Activated T-helper 17 cell treated with anti-CD3 and anti-CD28 coated beads, Interleukin-2, amount 50 U/mL, for 72 hours (primary cell): ENCODE measurements at regions not wholly inside any gene's neighbourhood (a gene's known extent, or its start where the extent isn't known, plus 50 kb on each side); places are given as distances from the start of the nearest gene placed in this dataset.
A peak's percentile ranks its signal among the peaks of the same experiment; 100 is the strongest.

Source experiments
- ATAC-seq: fragments of 150-1000 bp; cut with Tn5 transposase; replicated peaks from 2 replicates; pipeline ENCODE4 v1.10.0; 2021; ENCODE audit warnings: mild to moderate bottlenecking, moderate library complexity
- H3K27ac Mint-ChIP-seq: one replicate; pipeline ENCODE4 v1.8.0; 2022; ENCODE audit warnings: mixed read lengths
- H3K27me3 Mint-ChIP-seq: one replicate; pipeline ENCODE4 v1.8.0; 2022; ENCODE audit warnings: mixed read lengths
- H3K36me3 Mint-ChIP-seq: one replicate; pipeline ENCODE4 v1.8.0; 2022; ENCODE audit warnings: low read depth, mild to moderate bottlenecking, mixed read lengths
- H3K4me1 Mint-ChIP-seq: one replicate; pipeline ENCODE4 v1.8.0; 2022; ENCODE audit warnings: mixed read lengths
- H3K4me3 Mint-ChIP-seq: one replicate; pipeline ENCODE4 v1.8.0; 2022; ENCODE audit warnings: mild to moderate bottlenecking, mixed read lengths
- H3K9me3 Mint-ChIP-seq: one replicate; pipeline ENCODE4 v1.8.0; 2022; ENCODE audit warnings: mixed read lengths

DNA sequence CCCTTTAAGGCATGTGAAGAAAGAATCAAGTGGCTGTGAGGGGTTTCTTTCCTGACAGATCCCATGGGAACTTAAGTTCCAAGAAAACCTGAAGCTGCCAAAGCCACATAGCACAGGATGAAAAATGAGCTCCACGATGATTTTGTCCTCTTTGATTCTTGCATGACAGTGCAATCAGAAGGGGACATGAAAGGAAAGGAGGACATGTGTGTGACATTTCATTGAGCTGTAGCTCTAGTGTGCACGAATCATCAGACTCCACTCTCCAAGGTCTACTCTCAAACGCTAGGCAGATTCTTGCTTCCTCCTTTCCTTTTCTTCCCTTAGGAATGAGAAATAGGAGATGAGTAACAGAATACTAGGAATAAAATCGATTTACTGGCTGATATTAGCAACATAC, 142.0 kb downstream of the ZNF608 start:
- ATAC-seq, result no peak
- no peak overlapping the region for H3K27ac Mint-ChIP-seq
- H3K4me3 Mint-ChIP-seq, result no peak overlapping the region

DNA sequence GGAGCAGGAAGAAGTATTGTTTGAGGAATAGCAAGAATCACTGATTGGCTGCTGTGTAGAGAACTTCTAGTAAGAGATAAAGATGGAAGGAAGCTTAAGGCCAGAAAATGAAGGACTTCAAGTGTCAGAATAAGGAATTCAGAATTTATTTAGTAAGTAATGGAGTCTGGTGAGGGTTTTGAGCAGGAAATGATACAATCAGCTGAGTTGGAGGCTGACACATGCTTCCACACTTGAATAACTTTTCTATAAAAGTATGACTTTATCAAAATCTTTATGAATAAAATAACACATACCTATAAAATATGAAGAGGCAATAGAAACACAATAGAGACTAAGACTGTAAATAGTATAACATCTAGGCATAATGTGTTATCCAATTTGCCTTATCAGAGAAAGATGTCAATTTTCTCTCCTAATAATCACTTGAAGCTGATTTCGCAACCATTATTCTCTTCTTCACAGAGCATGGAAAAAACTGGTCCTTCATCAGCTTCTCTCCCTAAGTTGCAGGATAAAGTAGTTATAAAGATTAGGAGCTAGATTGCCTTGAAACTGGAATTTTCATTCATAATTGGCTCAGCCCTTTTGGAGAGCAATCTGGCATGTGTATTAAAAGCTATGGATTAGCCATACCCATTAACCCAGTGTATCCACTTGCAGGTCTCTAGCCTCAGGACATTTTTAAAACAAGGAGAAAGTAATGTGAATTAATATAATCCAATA, 143.4 kb downstream of the ZNF608 start:
- Mint-ChIP-seq H3K27ac (no peak overlapping the region), H3K36me3 (no peaks in the 10 kb centered on the region)
- no peak for ATAC-seq

More for the DNA sequence above, 142.0 kb downstream of the ZNF608 start:
- Mint-ChIP-seq H3K9me3 (peaks cover 4% of the 10 kb centered on the region), H3K27me3 (peaks cover 11% of the 10 kb centered on the region), H3K36me3 (no peaks in the 10 kb centered on the region), H3K4me1 (no peaks in the 10 kb centered on the region)

DNA sequence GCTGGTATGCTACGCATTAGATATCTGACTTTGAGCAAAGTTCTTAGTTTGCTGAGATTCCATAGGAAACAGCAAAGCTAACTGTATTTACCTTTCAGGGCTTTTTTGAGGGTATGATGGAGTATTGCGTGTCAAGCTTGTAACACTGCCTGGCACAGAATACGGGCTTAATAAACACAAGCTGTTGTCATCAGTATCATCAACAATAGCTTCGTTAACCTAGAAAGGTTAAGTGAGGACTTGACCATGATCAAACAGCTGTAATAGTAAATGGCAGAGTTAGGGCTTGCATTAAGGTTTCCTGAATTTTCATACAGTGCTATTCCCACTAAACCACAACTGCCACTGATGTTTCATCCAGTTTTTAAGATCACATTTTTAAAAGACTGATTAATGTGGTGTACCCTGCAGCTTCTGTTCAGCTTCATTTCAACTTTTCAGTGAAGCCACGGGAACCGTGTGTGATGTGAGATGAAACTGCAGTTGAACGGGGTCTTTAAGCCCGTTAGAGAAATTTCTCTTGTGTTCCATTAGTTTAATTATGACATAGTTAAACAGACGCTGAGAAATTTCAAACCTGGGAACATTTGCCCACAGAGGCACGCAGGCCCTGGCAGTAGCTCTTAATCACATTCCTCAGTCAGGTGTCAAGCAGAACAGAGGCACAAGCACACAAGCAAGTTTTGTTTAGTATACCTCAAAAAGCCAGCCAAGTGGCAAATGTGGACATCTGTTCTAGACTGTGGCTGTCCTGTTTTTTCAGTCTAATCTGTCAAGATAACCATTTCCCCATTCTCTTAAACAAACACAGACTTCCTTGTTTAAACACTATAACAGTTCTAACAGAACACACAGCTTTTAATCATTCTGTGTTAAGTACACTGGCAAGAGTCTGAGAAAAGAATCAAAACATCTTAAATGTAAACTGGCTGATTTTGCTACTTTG, 147.1 kb downstream of the ZNF608 start:
- no peak overlapping the region for H3K27ac Mint-ChIP-seq
- H3K4me1 Mint-ChIP-seq, result no peaks in the 10 kb centered on the region
- H3K27me3 Mint-ChIP-seq, result peaks cover 3% of the 10 kb centered on the region
- no peaks in the 10 kb centered on the region for H3K36me3 Mint-ChIP-seq
- no peak overlapping the region for H3K4me3 Mint-ChIP-seq
- ATAC-seq, result no peak
- H3K9me3 Mint-ChIP-seq, result no peaks in the 10 kb centered on the region

More for the DNA sequence above, 143.4 kb downstream of the ZNF608 start:
- Mint-ChIP-seq H3K9me3 (no peaks in the 10 kb centered on the region), H3K27me3 (peaks cover 8% of the 10 kb centered on the region), H3K4me3 (no peak overlapping the region), H3K4me1 (no peaks in the 10 kb centered on the region)

DNA sequence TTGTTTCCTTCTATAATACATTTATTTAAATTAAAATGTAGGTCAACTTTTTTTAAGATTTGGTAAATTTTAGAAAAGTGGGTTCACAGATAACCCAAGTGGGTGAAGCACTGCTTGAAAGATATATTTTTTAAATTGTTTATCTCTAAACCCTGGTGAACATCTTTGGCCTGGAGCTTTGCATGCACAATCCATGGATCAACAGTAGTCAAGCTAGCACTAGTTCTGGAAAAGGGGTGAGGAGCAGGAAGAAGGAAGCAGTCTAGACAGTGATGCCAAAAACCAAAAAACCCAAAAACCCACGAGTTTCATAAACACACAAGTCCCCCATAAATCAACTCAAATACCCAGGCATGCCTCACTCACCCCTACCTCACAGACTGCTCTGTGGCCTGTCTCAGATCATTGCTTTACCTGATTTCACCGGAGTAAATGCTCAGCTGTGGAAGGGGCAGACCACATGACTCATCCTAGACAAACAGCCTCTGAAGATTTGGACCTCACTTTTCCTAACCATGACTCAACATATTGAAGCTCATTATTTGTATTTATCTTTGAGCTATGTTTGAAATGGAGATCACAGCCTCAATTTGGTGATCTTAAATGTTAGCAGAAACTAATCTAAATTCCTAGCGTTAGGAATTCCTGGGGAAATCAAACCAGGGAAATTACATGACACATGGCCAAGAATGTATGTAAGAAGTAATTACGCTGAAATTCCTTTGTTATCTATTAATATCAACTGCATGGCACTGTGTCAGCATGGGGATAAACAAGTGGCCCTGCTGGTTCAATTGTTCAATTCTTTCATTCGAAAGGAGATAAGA, 149.6 kb downstream of the ZNF608 start:
- Mint-ChIP-seq H3K4me3 (no peak overlapping the region), H3K36me3 (no peaks in the 10 kb centered on the region), H3K27ac (no peak overlapping the region), H3K27me3 (peaks cover 8% of the 10 kb centered on the region), H3K9me3 (no peaks in the 10 kb centered on the region), H3K4me1 (no peaks in the 10 kb centered on the region)
- no peak for ATAC-seq

DNA sequence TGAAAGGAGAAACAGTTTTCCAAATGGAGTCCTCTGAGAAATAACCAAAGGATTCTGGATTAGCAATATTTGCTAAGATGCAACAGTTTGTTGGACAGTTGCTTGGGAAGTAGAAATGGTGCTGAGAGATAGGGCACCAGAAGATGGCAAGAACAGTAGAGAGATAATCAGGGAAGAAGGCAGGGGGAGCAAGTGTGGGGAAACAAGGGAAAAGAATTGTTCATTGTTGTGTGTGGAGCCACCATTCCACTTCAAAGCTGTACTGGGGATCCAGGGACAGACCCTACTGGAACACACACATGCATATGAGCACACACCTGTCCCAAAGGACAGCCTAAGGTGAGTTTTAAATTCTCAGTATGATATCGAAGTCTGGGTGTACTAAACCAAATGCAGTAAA, 152.5 kb downstream of the ZNF608 start:
- H3K27me3 Mint-ChIP-seq, result peaks cover 8% of the 10 kb centered on the region
- no peak overlapping the region for H3K4me3 Mint-ChIP-seq
- no peaks in the 10 kb centered on the region for H3K36me3 Mint-ChIP-seq
- no peaks in the 10 kb centered on the region for H3K4me1 Mint-ChIP-seq
- no peak overlapping the region for H3K27ac Mint-ChIP-seq
- H3K9me3 Mint-ChIP-seq, result peaks cover 4% of the 10 kb centered on the region
- ATAC-seq, result no peak

DNA sequence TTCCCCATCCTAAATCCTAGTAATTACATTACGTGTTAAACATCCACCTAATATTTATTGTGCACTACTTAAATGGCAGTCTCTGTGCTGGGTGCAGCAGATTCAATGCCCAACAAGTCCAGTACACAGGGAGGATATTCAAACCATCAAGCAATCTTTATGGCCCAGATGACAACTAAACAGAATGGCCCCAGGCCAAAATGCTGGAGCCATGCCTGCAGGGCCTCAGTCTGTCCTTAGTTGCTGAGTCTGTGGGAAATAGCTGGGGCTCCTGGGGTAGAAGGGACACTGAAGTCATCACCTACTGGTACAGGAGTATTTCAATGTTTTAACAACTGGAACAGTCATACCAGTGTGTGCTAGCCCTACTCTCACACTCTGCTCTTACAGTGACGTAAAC, 153.5 kb downstream of the ZNF608 start:
- Mint-ChIP-seq H3K36me3 (no peaks in the 10 kb centered on the region), H3K9me3 (peaks cover 4% of the 10 kb centered on the region), H3K4me1 (no peaks in the 10 kb centered on the region), H3K27me3 (peaks cover 8% of the 10 kb centered on the region), H3K27ac (no peak overlapping the region), H3K4me3 (no peak overlapping the region)
- ATAC-seq, result no peak

DNA sequence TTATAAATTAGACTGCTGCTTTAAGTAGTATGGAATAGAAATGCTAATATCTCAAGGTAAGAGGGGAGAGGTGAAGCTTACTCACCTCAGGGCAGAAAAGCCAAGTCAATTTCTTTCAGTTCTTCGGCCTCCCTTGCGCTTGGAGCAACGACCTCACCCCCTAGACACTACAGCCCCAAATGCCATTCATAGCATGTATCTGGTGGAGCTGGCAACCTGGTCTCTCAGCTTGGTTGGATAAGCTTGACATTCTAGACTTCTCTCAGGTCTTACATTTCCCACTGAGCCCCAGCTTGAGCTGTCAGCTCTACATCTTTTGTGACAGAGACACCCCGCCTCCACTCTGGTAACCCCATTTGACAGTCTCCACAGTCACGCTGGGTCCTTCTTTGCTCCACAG, 154.9 kb downstream of the ZNF608 start:
- H3K27me3 Mint-ChIP-seq, result peaks cover 8% of the 10 kb centered on the region

DNA sequence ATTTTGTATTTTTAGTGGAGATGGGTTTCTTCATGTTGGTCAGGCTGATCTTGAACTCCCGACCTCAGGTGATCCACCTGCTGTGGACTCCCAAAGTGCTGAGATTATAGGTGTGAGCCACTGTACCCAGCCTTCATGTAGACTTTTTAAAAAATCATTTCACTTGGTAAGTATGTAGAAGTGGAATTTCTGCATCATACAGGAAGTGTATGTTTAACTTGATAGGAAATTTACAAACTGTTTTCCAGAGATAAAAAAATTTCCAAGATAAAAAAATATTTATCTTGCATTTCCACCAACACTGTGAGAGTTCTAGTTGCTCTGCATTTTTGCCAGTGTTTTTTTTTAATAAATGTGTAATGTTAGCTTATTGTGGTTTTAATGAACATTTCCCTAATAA, 155.8 kb downstream of the ZNF608 start:
- H3K9me3 Mint-ChIP-seq, result peaks cover 4% of the 10 kb centered on the region
- no peaks in the 10 kb centered on the region for H3K4me1 Mint-ChIP-seq
- H3K4me3 Mint-ChIP-seq, result no peak overlapping the region
- H3K27ac Mint-ChIP-seq, result no peak overlapping the region
- H3K27me3 Mint-ChIP-seq, result peaks cover 8% of the 10 kb centered on the region
- no peaks in the 10 kb centered on the region for H3K36me3 Mint-ChIP-seq
- ATAC-seq, result no peak

More for the DNA sequence above, 154.9 kb downstream of the ZNF608 start:
- no peak overlapping the region for H3K27ac Mint-ChIP-seq
- peaks cover 4% of the 10 kb centered on the region for H3K9me3 Mint-ChIP-seq
- ATAC-seq, result no peak
- no peaks in the 10 kb centered on the region for H3K4me1 Mint-ChIP-seq
- H3K4me3 Mint-ChIP-seq, result no peak overlapping the region
- no peaks in the 10 kb centered on the region for H3K36me3 Mint-ChIP-seq

DNA sequence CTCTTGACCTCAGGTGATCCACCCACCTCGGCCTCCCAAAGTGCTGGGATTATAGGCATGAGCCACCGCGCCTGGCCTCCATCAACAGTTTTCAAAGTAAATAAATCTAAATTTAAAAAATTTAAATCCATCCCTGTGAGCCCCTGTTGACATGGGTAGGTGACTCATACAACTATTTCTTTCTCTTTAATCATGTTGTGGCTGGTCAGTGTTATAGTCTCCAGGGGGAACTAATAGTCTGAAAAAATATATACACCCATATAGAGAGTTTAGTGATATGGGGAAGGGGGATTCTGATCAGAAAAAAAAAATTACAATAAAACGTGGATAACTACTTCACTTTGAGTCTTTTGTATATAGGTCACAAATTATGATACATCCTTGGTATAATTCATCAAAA, 159.2 kb downstream of the ZNF608 start:
- H3K4me3 Mint-ChIP-seq, result no peak overlapping the region
- no peaks in the 10 kb centered on the region for H3K36me3 Mint-ChIP-seq
- peaks cover 4% of the 10 kb centered on the region for H3K27me3 Mint-ChIP-seq
- H3K4me1 Mint-ChIP-seq, result peaks cover 9% of the 10 kb centered on the region
- no peak for ATAC-seq
- peaks cover 4% of the 10 kb centered on the region for H3K9me3 Mint-ChIP-seq
- H3K27ac Mint-ChIP-seq, result no peak overlapping the region

DNA sequence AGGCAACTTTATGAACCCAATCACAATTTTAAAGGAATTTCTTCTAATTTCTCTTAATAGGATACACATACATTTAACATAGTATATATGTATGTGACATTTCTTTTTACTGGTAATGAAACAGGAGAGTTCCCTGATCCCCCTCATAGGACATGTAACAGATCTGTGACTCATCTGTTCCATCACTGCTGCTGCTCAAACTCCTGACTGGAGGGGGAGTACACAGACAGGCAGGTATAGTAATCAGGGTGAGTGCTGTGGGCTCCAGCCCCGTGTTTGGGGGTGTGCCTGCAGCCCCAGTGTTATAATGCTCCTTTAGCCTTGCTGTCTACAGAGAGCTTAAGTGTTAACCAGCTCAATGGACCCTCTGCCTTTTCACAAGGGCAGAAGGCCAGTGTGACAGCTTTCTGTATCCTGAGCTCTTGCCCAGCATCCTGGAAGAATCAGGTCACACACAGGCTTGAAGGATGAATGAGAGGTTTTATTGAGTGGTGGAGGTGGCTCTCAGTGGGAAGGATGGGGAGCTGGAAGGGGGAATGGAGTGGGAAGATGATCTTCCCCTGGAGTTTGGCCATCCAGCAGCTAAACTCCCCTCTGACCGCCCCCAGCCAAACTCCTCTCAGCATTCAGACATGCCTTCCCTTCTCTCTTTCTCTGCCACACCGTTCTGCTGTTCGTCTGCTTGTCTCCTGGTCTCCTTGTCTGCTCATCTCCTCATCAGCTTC, 161.3 kb downstream of the ZNF608 start:
- Mint-ChIP-seq H3K27me3 (no peaks in the 10 kb centered on the region), H3K36me3 (no peaks in the 10 kb centered on the region), H3K9me3 (peaks cover 4% of the 10 kb centered on the region), H3K27ac (no peak overlapping the region), H3K4me1 (peaks cover 9% of the 10 kb centered on the region), H3K4me3 (no peak overlapping the region)
- no peak for ATAC-seq

DNA sequence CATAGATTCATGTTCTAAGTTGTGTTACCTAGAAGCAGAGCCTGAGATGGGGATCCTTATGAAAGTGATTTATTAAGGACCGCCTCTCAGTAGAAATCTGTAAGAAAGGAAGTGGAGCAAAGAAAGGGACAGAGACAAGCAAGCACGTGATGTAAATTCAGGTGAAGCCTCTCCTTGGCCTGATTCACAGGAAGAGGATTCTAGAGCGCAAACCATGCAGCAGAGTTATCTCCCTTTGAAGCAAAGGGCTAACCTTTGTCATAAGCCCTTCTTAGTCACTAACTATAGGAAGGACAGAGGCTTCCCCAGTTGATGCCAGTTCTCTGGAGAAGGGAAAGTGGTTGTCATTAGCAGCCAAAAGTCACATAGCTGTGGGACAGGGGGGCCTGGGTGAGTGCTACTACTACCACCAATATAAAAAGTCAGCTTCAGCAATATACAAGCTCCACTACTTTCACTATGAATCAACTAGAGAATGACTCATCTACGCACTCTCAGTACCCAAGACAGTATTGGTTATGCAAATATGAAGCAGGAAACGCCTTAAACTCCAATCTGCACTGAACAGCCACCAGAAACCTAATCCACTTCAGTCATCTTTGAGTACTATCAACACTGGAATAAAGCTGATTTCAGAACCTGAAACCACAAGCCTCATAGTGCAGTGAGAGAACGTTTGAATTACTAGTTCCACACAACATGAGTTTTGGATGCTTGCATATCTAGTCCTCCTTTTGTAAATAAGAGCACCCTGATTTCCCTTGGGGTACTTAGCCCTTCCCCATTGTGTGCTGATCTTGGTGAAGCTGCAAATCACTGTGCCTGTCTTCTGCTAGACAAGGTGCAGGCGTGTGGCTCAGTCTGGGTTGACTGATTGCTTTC, 162.7 kb downstream of the ZNF608 start:
- Mint-ChIP-seq H3K27me3 (no peaks in the 10 kb centered on the region), H3K27ac (peak overlapping the region; percentile 32), H3K36me3 (no peaks in the 10 kb centered on the region), H3K4me1 (peaks cover 9% of the 10 kb centered on the region), H3K9me3 (no peaks in the 10 kb centered on the region), H3K4me3 (peak overlapping the region; percentile 2)
- ATAC-seq, result peak; percentile 96

DNA sequence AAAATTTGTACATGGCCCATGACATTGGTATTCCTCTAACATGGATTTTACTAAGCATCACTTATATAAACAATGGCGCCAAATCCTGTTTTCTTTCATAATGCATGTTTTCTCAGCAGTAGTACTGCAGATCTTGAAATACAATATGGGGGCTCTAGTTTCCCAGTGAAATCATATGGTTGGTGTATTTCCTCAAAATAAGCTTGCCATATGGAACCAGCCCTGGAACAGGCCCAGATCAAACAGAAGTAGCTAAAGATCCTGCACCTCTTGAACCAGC, 163.9 kb downstream of the ZNF608 start:
- Mint-ChIP-seq H3K36me3 (no peaks in the 10 kb centered on the region), H3K27me3 (no peaks in the 10 kb centered on the region), H3K9me3 (no peaks in the 10 kb centered on the region), H3K4me1 (peaks cover 9% of the 10 kb centered on the region), H3K4me3 (no peak overlapping the region), H3K27ac (no peak overlapping the region)
- no peak for ATAC-seq

DNA sequence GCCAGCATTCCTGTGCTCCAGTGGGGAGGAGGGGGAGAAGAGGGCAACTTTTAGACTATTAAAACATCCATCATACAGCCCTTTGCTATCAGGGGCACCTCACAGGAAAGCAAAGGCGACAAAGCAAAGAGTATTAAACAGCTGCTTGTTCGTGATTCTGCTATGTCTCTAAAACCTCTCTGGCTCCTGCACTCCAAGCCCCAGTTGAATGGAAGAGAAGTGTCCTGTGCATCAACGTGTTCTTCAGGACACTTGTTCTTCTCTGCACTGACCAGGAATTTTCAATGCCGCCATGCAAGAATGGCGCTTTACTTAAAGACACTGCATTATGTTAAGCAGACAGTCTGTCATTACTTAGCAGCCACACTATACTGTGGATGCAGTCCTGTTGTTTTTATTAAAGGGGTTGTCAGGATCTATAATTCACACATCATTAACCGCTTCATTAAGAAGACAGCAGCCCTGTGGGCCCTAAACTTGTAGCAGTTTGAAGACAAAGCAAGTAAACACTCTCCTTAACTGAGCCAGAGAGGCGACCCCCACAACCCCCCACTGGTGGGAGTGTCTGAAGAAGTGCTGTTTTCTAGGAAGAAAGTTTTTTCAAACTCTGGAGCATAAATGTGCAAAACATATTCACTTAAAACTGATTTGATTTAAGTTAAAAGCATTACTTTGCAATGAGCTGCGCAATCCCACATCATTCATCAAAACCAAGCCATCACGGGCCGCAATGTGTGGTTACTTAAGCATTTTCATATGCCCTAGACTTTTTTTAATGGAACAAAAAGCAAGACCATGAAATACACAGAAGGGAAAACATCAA, 164.5 kb downstream of the ZNF608 start:
- no peak for ATAC-seq
- H3K9me3 Mint-ChIP-seq, result no peaks in the 10 kb centered on the region

More for the DNA sequence above, 164.5 kb downstream of the ZNF608 start:
- no peak overlapping the region for H3K4me3 Mint-ChIP-seq
- H3K27me3 Mint-ChIP-seq, result no peaks in the 10 kb centered on the region
- no peaks in the 10 kb centered on the region for H3K36me3 Mint-ChIP-seq
- H3K4me1 Mint-ChIP-seq, result peaks cover 9% of the 10 kb centered on the region
- H3K27ac Mint-ChIP-seq, result no peak overlapping the region
